ENCODE measurements at regions not wholly inside any gene's neighbourhood (a gene's known extent, or its start where the extent isn't known, plus 50 kb on each side); places are given as distances from the start of the nearest gene placed in this dataset.

DNA sequence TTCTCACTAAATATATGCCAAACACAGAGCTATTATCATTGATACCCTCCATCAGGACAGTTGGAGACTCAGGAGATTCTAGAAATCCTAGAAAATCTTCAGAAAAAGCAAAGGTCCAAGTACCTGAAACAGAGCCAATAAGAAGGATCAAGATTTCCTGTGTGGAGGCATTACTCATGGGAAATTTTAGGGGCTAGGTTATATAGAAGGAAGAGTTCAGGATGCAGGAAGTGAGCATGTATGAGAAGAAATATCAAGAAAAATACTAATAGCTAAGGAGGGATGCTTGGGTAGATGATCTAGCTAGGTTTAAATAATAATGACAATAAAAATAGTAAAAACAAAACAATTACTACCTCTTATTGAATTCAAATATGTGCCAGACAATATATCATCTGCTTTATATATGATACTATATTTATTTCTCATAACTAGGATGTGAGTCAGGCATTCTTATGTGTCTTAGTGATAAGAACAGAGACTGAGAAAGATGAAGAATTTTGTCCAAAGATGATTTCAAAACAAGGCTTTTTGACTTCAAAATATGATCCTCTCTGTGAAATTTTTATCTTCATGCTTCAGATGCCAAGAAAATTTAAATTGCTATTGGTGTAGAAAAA is 66.4 kb upstream of the HHIP start:
- no peak for DNase-seq

DNA sequence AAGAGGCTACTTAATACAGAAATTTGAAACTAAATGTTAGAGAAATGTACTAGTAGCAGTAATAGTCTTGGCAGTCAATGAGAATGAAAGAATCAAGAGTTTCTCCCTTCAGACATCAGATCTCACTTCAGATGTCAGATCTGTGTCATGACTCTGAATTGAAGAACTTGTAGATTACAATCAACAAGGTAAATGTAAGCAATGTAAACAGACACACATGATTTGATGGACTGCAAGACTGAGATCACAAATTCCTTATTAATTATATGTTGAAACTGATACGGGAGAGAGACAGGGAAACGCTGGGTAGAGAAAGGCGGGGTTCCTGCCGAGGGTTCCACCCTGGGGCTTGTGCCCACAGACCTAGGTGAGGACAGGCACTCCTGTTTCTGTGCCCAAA is 65.5 kb upstream of the HHIP start:
- no peak for DNase-seq

DNA sequence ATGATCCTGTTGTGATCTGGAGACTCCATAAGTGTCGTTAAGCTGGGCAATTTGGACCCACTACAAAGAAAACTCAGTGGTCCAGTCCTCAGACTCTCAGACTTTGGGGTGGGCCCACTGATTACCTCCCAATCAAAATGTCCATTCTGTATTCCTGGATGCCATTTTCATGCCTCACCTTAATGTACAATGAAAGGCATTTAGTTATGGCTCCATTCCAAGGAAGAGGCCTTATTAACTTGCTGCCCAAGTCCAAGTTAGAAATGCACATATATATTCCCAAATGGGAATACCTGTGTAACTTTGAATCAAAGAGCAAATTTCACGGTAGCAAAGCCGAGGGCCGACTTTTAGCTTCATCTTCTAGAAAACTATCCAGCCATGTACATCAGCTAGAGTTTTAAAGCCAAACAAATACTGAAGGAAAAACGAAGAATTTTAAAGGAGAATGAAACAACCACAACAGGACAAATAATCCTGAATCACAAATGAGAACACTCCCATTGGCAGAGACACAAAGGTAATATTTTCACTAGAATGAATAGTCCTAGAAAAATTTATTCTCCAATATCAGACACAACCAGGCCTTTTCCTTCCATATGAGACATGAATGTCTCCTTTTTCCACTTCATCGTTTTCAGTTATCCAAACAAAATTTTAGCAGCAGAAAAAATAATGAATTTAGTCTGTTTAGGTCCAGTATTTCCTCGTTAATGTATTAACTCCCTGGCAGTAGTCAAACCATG is 63.7 kb upstream of the HHIP start:
- no peak for DNase-seq

DNA sequence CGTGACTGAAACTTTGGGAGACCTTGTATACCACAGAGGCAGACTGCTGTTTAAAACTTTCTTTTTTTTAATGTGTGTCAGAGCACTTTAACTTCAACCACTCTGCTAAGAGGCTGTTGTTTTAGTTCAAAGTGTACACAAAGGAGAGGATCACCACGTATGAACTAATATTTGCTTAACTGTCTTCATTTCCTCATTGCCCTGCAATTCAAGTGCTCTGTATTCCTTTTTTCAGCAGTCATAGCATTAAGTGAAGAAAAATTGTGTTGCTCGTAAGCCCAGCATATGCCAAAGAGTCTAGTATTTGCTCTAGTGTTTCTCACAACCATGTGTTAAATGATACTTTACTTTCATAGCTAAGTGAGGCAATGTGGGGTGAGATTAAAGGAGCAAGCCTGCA is 63.0 kb upstream of the HHIP start:
- DNase-seq: no peak

DNA sequence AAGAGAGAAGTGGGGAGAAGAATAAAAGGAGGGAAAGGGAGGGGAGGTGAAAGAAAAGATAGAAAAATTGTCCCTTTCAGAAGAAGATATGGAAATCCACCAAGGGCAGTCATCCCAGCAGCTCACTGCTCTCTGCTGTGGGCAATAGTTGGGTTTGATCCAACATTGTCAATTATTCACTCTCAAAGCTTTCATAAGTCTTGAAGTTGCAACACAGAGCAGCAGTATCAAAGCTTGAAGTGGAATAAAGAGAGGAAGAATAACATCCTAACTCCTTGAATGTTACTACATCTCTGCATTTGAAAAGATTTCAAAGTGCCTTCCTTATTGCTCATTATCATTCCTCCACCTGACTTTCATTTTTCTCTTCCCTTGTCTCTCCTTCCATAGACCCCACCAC is 62.3 kb upstream of the HHIP start:
- no peak for DNase-seq

DNA sequence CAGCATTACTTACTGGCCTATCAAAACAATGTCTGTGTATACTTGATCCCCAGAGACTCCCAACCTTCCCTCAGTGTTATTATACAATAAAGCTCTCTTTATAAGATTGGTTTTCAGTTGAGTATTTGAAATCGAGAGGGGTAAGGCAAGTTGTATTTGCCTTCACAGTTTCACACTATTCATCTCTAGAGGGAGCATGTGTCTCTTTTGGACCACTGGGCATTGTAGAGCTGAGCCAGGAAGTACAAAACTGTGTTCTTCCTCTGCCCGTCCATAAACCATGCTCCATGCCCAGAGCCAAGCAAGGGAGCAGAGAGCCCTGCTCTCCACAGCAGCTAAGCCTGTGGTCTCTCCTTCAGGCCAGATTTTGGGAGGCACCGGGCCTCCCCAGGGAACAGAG is 61.5 kb upstream of the HHIP start:
- no peak for DNase-seq

DNA sequence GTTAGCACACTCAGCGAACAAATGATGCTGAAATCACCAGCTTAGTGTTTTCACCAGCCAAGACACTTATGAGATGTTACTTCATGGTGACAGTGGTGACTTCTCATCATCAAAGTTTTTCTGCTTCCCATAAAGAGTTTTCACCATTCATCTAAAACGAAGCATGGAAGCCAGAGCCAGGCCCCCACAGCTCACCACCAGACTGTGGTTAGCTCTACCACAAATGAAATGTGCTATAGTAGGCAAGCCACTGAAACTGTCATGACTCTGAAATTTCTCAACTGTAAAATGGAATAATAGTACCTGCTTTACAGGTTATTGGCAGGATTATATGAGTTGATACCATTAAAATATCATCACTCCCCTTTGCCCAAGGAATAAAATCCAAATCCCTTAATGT is 56.4 kb upstream of the HHIP start:
- DNase-seq: no peak

DNA sequence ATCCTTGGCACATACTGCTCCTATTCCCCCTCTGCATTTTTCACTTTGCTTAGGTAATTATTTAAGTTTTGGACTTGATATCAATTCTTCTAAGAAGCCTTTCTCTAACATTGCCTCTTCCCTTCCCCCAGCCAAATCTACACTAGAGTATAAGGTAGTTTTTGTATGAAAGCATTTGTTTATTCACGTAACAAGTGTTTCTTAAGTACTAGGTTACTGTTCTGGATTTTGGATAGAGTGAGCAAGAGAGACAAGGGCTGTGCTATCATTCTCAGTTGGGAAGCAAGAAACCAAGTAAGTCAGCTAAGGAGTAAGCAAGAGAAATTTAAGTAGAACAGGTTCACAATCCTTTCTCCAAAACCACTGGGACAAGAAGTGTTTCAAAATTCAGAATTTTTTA is 55.9 kb upstream of the HHIP start:
- no peak for DNase-seq

DNA sequence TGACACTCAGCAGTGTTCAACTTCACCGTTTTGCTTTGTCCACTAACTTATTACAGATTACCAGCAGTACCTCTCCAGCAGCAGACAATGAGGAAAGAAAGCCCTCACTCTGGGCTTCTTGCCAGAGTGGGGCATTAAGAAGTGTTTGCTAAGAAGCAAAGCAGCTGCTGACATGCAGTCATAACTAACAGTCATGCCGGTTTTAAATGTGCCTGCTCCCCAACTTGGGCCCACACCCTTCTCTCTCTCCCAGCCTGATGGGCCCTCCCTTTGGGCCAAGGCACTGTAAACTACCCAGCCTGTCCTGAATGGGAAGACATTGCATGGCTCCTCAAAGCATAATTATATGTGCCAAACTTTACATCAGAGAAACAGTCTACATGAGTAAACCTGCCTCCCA is 54.6 kb upstream of the HHIP start:
- DNase-seq: peak in 1 of 2 experiments; percentile 52

DNA sequence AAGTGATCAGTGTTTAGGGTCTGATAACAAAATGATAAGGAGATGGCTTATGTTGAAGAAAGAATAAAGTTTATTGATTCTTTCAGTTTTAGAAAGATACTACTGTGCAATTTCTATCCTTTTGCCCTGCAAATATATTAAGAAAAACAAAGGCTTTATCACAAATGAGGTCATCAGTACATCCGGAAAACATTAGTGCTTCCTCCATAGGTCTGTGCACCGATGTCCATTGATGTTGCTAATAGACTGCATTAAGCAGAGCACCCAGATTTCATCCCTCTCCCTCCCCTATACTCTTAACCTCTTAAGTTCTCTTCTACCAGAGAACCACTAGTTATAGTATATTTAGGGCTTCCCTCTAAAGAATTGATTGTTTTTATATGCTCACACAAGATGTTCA is 53.7 kb upstream of the HHIP start:
- DNase-seq: no peak

DNA sequence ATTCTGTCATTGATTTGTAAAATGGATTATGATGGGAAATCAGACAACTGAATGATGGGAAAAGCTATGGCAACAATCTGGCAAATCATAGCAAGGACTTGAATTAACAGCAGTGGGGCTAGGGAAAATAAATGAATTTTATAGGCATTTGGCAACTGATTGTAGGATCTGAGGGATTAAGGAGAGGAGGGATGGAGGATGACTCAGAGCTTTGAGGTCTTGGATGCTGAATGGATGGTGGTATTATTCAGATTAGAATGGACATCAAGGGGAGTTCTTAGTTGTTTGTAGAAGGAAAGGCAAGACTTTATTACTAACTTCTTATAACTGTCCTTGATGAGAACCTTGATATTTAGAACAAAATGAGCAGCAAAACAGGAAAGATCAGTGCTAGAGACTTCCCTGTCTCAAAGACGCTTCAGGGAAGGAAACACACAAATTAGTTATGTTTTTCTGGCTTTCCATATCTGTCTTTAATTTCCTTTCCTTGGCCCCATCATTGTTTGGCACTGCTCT is 51.4 kb upstream of the HHIP start:
- DNase-seq: no peak

DNA sequence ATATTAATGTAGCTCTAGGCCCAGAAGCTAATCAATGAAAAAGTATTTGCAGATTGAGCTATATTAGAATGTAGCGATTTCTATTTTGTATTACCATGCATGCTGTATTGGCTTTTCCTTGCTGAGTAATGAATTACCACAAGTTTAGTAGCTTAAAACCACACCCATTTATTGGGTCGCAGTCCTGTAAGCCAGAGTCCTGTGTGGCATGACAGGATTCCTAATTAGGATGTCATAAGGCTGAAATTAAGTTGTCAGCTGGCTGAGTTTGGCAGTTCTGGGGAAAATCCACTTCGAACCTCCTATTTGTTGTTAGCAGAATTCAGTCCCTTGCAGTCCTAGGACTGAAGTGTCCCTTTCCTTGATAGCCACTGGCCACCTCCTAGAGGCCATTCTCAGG is 50.3 kb upstream of the HHIP start:
- DNase-seq: no peak

All from NCI-H2081 (cell line).